Stomach (tissue), 8 donors: ENCODE measurements at regions not wholly inside any gene's neighbourhood (a gene's known extent, or its start where the extent isn't known, plus 50 kb on each side); places are given as distances from the start of the nearest gene placed in this dataset.

ENCODE experiments used
- DNase-seq, 2 donors: peaks; one replicate each; pipeline versions ENCODE4 v3.0.0 to v3.0.0-alpha.2; 2013 to 2019
- H3K27ac ChIP-seq, 5 donors: fragments of 200-600 bp in 4 of 5; sonication (generic) in 4 of 5; one replicate each; pipeline ENCODE4 v1.5.1; 2013 to 2019; ENCODE audit warnings: mild to moderate bottlenecking in 1 of 5, moderate library complexity in 1 of 5
- H3K27me3 ChIP-seq, 3 donors: fragments of 200-600 bp; sonication (generic); one replicate each; pipeline ENCODE4 v1.5.1; 2017 to 2019; ENCODE audit warnings: mixed run types in 1 of 3
- H3K36me3 ChIP-seq, 4 donors: fragments of 200-600 bp; sonication (generic); 1 replicate in 3 of 4; 2 replicates in 1 of 4; pipeline ENCODE4 v1.5.1; 2016 to 2019
- H3K4me1 ChIP-seq, 4 donors: fragments of 200-600 bp; sonication (generic); one replicate each; pipeline ENCODE4 v1.5.1; 2016 to 2019
- H3K4me3 ChIP-seq, 4 donors: fragments of 200-600 bp; sonication (generic) in 3 of 4; one replicate each; pipeline ENCODE4 v1.5.1; 2016 to 2019; ENCODE audit warnings: mild to moderate bottlenecking in 1 of 4
- H3K9me3 ChIP-seq, 4 donors: fragments of 200-600 bp; sonication (generic); one replicate each; pipeline ENCODE4 v1.5.1; 2016 to 2019
- EP300 ChIP-seq: sonication (generic); formaldehyde crosslinking; IDR thresholded peaks from one replicate; pipeline ENCODE4 v1.6.1; 2017; ENCODE audit warnings: antibody characterized with exemption
- POLR2A ChIP-seq, 4 donors: fragments of 450-650 bp; IDR thresholded peaks; one replicate each; pipeline ENCODE4 v1.6.1; 2016; ENCODE audit warnings: antibody characterized with exemption in 4 of 4, control low read depth in 2 of 4, mild to moderate bottlenecking in 1 of 4, moderate library complexity in 1 of 4
- POLR2AphosphoS5 ChIP-seq, 3 donors: sonication (generic); formaldehyde crosslinking; IDR thresholded peaks; one replicate each; pipeline ENCODE4 v1.6.1; 2016; ENCODE audit warnings: antibody characterized with exemption in 3 of 3
- WGBS, 5 donors: extraction: QIAGEN DNeasy Blood & Tissue Kit in 3 of 5; methylation state at CpG; one replicate each; pipeline versions ENCODE4 v1.1.5 to v1.1.7; 2013 to 2018; 5-methylcytosine and 5-hydroxymethylcytosine counted together
- intact Hi-C: fragments of 100-400 bp; cut with DNase I; formaldehyde crosslinking; loops from one replicate; pipeline ENCODE4 v1.15.1; 2023; ENCODE audit warnings: low total_unique reads
- TF ChIP-seq, protein P1 (sequence below), 7 experiments: fragments of 450-650 bp in 4 of 7; fragments of 200-600 bp in 3 of 7; sonication (generic) in 3 of 7; IDR thresholded peaks; one replicate each; pipeline ENCODE4 v1.5.1; 2016 to 2019; ENCODE audit warnings: antibody characterized with exemption in 7 of 7, control low read depth in 2 of 7, mild to moderate bottlenecking in 1 of 7
- donor health status: healthy with polysubstance abuse.
- donor health status: Bipolar disorder and iron deficiency.
- donor health status: healthy.

DNA sequence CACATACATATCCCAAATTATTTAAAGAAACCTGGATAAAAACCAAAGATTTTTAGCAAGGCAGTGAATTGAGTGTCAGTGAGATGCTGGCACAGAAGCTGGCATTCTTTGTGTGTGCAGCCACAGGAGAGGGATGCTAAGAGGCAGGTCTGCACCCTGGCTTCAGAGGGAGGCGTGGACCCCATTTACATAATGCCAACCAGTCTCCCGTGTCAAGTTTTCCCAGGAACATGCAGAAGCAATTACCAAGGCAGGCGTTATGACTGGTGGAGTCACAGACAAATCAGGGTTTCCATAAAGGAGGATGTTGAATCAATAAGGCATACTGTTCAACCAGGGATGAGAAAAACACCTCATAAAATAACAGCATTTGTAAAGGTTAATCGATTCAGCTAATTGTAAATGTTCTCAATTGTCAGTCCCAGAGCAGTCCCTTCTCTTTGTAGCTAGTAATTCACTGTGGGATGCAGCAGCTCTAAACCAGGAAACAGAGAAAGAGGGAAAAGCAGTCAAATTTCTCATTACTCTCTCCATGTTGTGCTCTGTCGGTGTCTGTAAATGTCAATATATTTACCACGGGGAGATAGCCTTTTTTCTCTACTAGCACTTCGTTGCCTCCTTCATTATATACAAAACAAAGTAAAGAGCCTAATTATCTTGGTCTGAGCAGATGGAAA, 452.4 kb upstream of the GRAMD2B start:
- TF ChIP-seq, protein P1, sequence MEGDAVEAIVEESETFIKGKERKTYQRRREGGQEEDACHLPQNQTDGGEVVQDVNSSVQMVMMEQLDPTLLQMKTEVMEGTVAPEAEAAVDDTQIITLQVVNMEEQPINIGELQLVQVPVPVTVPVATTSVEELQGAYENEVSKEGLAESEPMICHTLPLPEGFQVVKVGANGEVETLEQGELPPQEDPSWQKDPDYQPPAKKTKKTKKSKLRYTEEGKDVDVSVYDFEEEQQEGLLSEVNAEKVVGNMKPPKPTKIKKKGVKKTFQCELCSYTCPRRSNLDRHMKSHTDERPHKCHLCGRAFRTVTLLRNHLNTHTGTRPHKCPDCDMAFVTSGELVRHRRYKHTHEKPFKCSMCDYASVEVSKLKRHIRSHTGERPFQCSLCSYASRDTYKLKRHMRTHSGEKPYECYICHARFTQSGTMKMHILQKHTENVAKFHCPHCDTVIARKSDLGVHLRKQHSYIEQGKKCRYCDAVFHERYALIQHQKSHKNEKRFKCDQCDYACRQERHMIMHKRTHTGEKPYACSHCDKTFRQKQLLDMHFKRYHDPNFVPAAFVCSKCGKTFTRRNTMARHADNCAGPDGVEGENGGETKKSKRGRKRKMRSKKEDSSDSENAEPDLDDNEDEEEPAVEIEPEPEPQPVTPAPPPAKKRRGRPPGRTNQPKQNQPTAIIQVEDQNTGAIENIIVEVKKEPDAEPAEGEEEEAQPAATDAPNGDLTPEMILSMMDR (IDR thresholded peaks at IDR 0.05): no peak
- no peak for TF ChIP-seq POLR2AphosphoS5 (IDR thresholded peaks at IDR 0.05)
- TF ChIP-seq POLR2A (IDR thresholded peaks at IDR 0.05): no peak
- no peak for TF ChIP-seq EP300
- no peak overlapping the region for H3K27ac ChIP-seq
- intact Hi-C loops: no loop called here
- H3K27me3 ChIP-seq: no peaks in the 10 kb centered on the region
- 64 to 77% (median 72%) methylated on average over 7 of the region's 7 CpGs for WGBS, 5 donors
- H3K4me1 ChIP-seq: no peaks in the 10 kb centered on the region
- H3K9me3 ChIP-seq: no peaks in the 10 kb centered on the region
- no peak overlapping the region for H3K4me3 ChIP-seq
- DNase-seq: no peak
- H3K36me3 ChIP-seq: no peaks in the 10 kb centered on the region

DNA sequence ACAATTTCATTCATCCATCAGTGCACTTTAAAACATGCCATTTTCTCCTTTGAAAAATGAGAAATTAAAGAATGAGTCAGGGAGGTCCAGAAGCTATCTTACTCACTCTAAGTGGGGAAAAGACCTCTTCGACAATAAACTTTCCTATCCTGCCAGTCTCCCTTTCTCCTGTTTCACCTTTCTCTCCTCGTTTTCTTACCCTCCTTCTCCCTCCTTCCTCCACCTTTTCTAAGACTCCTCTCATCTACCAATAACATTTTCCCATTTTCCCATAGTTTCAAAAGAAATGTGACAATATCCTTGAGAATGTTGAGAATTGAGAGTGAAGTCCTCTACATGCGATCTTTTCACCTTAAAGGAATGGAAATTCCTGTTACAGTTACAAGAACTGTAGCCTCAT, 450.5 kb upstream of the GRAMD2B start:
- H3K36me3 ChIP-seq: no peaks in the 10 kb centered on the region
- H3K4me1 ChIP-seq: no peaks in the 10 kb centered on the region
- DNase-seq: no peak
- no peaks in the 10 kb centered on the region for H3K9me3 ChIP-seq
- no peaks in the 10 kb centered on the region for H3K27me3 ChIP-seq
- intact Hi-C loops: no loop called here
- TF ChIP-seq EP300: no peak
- no peak for TF ChIP-seq POLR2AphosphoS5 (IDR thresholded peaks at IDR 0.05)
- TF ChIP-seq, protein P1 (IDR thresholded peaks at IDR 0.05): no peak
- no peak for TF ChIP-seq POLR2A (IDR thresholded peaks at IDR 0.05)
- no peak overlapping the region for H3K4me3 ChIP-seq
- 54 to 79% (median 66%) methylated on average over 3 of the region's 3 CpGs for WGBS, 5 donors
- H3K27ac ChIP-seq: no peak overlapping the region

DNA sequence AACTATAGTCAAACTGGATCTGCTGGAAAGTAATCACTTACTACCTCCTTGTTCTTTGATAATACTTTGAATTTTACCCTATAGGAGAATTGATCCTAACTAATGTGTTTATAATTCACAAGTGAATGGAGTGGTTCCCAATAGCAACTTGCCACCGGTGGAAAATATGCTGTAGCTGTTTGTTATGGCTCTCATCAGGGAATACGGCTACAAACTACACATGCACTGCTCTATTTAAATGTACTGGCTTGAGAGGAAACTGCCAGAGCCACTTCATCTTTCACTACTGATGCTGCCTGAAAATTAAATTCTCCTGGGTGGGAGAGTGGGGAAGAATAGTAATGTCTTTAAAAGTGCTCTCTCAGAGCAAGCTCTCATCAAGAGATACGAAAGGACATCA, 448.5 kb upstream of the GRAMD2B start:
- Histone ChIP-seq H3K4me1 (no peaks in the 10 kb centered on the region), H3K4me3 (no peak overlapping the region), H3K27ac (no peak overlapping the region), H3K27me3 (no peaks in the 10 kb centered on the region), H3K36me3 (no peaks in the 10 kb centered on the region), H3K9me3 (no peaks in the 10 kb centered on the region)
- TF ChIP-seq POLR2AphosphoS5 (IDR thresholded peaks at IDR 0.05) (no peak), EP300 (no peak), POLR2A (IDR thresholded peaks at IDR 0.05) (no peak)
- TF ChIP-seq, protein P1 (IDR thresholded peaks at IDR 0.05): no peak
- DNase-seq: no peak
- 71 to 86% (median 76%) methylated on average over 3 of the region's 3 CpGs for WGBS, 5 donors
- intact Hi-C loops: no loop called here

DNA sequence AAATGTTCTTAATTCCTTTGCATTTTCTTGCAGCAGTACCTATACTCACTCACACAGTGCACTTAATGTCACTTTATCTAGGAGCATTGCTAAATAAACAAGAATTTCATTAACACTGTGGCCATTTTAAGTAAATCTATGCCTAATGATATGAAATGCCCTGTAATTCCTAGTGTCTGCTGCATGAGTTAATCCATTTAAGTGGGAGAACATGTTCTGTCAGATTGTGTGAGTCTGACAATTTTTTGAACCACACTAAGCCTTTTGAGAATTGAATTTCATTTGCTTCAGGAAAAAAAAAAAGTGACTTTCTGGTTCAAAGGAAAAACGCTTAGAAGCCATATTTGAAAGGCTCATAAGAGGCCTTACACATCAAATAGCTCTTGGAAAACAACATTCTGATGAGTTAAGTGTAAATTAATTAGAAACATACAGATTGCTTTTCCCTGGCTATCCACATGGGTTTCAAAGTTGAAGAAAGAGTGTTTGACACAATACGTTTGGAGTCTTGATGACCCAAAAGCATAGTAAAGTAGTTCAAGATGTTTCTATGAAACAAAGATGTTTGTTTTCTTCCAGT, 446.7 kb upstream of the GRAMD2B start:
- H3K27ac ChIP-seq: no peak overlapping the region
- no peak overlapping the region for H3K4me3 ChIP-seq
- intact Hi-C loops: no loop called here
- 83 to 95% (median 88%) methylated on average over 2 of the region's 2 CpGs for WGBS, 5 donors
- TF ChIP-seq POLR2A (IDR thresholded peaks at IDR 0.05) (no peak), EP300 (no peak), POLR2AphosphoS5 (IDR thresholded peaks at IDR 0.05) (no peak)
- TF ChIP-seq, protein P1 (IDR thresholded peaks at IDR 0.05): no peak
- no peaks in the 10 kb centered on the region for H3K36me3 ChIP-seq
- H3K9me3 ChIP-seq: no peaks in the 10 kb centered on the region
- no peaks in the 10 kb centered on the region for H3K27me3 ChIP-seq
- no peak for DNase-seq
- H3K4me1 ChIP-seq: no peaks in the 10 kb centered on the region
